DMS153 treated with DMSO at 0.1 percent for 48 hours (cell line): ENCODE measurements at regions not wholly inside any gene's neighbourhood (a gene's known extent, or its start where the extent isn't known, plus 50 kb on each side); places are given as distances from the start of the nearest gene placed in this dataset.
"Not testable (repeated sequence)": the region's sequence is repeated elsewhere in the genome, so short reads cannot be mapped to it uniquely, and the experiment has no call there.

ENCODE experiments used
- DNase-seq: peaks from one replicate; lab custom pipeline; 2025; ENCODE audit not compliant: unreplicated experiment; lab: John Stamatoyannopoulos, UW

- DNase-seq, result no peak
Observed at GRCh38 chr20:19868441-19868840, 110.4 kb downstream of the RIN2 start.

DNA sequence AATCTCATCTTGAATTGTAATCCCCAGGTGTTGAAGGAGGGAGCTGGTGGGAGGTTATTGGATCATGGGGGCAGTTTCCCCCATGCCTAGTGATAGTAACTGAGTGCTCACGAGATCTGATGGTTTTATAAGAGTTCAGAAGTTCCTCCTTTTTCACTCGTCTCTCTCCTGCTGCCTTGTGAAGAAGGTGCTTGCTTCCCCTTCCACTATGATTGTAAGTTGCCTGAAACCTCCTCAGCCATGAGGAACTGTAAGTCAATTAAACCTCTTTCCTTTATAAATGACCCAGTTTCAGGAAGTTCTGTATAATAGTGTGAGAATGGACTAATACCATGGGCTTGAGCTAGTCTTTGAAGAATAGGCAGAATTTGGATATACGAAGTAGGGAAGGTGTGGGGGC lies 113.9 kb downstream of the RIN2 start:
- no peak for DNase-seq

GRCh38 chr20:19874040-19874727 lies 116.1 kb downstream of the RIN2 start:
- no peak for DNase-seq

DNA sequence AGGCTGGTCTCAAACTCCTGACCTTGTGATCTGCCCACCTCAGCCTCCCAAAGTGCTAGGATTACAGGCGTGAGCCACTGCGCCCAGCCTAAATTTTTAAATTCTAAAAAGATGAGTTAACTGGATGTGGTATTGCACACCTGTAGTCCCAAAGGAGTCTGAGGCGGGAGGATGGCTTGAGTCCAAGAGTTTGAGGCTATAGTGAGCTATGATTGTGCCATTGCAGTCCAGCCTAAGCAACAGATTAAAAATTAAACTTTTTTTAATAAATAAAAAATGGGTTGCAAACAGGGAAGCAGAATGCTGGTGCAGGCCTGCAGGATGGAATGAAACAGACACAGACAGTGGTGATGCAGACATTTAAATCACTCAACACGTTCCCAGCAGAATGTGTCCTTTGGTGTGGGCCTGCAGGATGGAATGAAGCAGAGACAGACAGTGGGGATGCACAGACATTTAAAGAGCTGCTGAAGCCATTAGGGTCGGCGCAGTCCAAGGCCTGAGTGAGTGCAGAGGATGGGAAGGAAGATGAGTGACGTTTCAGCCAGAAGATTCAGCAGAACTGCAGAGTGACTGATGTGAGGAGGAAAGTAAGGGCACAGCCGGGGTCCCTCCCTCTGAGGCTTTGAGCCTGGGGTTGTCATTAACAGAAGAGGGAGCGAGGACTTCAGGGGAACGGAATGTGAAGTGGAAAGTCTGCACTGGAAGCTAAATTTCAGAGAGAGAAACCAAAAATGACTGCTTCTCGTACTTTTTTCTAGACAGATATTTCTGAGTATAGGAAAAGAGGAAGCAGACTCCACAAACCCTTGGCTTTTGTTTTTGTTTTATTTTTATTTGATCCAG lies 117.5 kb downstream of the RIN2 start:
- no peak for DNase-seq

GRCh38 chr20:19876828-19877460 lies 118.9 kb downstream of the RIN2 start:
- no peak for DNase-seq

DNA sequence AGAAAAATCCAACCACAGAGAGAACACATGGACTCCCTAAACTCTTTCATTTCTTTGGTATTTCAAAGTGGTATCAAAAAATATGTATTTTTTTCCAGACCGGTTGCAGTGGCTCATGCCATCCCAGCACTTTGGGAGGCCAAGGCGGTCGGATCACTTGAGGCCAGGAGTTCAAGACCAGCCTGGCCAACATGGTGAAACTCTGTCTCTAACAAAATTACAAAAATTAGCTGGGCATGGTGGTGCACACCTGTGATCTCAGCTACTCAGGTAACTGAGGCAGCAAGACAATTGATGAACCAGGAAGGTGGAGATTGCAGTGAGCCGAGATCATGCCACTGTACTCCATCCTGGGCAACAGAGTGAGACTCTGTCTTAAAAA lies 121.8 kb downstream of the RIN2 start:
- not testable (repeated sequence) for DNase-seq

- DNase-seq, result no peak
Observed at GRCh38 chr20:19880256-19881079, 122.4 kb downstream of the RIN2 start.

- DNase-seq, result no peak
Observed at GRCh38 chr20:19881080-19881840, 123.2 kb downstream of the RIN2 start.

DNA sequence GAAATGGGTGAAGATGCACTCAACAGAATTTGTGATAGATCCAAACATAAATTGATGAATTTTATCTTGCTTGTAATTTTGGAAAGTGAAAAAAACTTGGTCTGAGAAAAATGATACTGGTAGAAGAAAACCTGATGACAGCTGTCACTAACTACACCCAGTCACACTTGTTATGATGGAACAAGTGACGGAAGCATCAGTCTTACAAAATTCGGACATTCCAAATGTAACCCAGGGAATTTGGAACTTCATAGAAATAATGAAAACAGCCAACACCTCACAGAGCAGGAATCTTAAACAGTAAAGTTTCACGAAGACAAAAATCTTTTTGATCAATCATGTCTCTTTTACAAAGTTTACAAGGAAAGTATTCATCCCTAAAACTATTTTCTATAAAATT lies 123.9 kb downstream of the RIN2 start:
- DNase-seq, result no peak

DNA sequence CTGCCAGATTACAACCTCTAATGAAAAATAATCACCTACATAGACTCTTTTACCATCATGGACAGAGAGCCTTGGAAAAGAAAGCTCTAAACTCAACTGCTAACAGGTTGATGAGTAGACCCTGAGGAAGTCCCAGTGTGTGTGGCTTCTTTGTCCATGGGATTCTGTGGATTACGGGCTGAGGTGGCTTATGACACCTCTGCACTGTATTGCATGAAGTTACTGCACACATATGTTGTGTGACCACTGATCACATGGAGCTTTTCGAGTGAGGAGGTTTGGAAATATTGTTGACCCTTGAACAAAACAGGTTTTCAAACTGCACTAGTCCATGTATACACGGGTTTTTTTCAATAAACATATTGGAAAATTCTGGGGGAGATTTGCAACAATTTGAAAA lies 124.4 kb downstream of the RIN2 start:
- no peak for DNase-seq

DNA sequence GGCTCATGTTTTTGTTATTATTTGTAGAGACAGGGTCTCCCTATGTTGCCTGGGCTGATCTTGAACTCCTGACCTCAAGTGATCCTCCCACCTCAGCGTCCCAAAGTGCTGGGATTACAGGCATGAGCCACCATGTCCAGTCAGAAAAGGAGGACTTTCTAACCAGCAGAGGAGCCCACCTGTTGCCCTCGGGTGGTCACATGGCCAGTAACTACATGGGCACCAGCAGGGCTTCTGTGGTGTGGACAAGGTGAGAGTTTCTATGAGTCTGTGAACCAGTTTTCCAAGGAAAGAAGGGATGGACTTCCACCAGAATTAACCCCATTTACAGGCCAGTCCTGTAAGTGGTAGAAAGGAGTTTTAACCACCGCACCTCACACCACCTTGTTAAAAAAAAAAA lies 125.4 kb downstream of the RIN2 start:
- no peak for DNase-seq

DNA sequence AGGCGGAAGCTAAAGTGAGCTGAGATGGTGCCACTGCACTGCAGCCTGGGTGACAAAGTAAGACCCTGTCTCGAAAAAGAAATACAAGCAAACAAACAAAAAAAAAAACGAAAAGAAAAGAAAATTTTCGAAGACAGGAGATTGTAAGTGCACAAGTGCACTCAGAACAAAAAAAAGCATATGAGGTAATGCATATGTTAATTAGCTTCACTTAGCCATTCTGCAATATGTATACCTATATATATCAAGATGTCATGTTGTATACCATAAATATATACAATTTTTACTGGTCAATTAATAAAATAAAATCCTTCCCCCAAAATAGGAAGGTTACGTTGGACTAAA lies 127.5 kb downstream of the RIN2 start:
- no peak for DNase-seq

GRCh38 chr20:19885939-19886660 lies 128.0 kb downstream of the RIN2 start:
- DNase-seq, result no peak

- DNase-seq, result no peak
Observed at GRCh38 chr20:19886661-19887288, 128.7 kb downstream of the RIN2 start.

DNA sequence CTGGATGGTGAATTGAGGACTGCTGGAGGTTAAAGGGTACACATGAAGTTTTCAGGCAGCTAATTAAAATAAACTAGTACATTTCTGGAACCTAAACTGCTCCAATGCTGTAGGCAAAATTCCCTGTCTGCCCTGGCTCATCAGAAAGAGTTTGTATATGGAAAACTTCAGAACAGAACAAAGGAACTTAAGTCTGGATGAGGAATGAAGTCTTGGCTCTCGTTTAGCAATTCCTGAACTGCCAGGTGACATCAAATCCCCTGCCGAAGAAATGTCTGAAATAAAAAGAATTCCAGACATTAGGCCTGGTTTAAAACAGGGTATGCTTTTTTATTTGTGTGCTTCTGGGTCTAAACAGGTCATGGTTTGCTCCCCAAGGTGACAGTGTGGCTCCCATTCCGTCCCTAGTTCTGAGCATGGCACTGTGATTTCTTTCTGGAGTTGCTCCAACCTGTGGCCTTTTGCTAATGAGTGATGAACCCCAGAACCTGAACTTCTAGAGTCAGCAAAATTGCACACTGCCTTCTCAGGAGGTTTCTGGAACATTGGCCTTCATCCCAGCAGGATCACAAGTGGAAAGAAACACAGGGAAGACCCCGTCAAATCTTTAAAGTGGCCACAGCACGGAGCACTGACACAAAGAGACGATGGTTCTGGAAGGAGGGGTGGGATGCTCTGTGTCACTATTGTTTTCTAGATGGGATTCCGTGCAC lies 129.4 kb upstream of the NAA20 start:
- DNase-seq, result no peak

- DNase-seq, result peak; percentile 61
Observed at GRCh38 chr20:19888269-19888671, 128.9 kb upstream of the NAA20 start.

- no peak for DNase-seq
Observed at GRCh38 chr20:19889011-19889953, 127.9 kb upstream of the NAA20 start.
